Stomach (tissue), 4 donors: ENCODE measurements at regions not wholly inside any gene's neighbourhood (a gene's known extent, or its start where the extent isn't known, plus 50 kb on each side); places are given as distances from the start of the nearest gene placed in this dataset.

Experiments used
- EP300 ChIP-seq: sonication (generic); formaldehyde crosslinking; IDR thresholded peaks from one replicate; pipeline ENCODE4 v1.6.1; 2017; ENCODE audit warnings: antibody characterized with exemption
- POLR2AphosphoS5 ChIP-seq, 3 donors: sonication (generic); formaldehyde crosslinking; IDR thresholded peaks; one replicate each; pipeline ENCODE4 v1.6.1; 2016; ENCODE audit warnings: antibody characterized with exemption in 3 of 3
- TF ChIP-seq, protein P1 (sequence below), 7 experiments: fragments of 450-650 bp in 4 of 7; fragments of 200-600 bp in 3 of 7; sonication (generic) in 3 of 7; IDR thresholded peaks; one replicate each; pipeline ENCODE4 v1.5.1; 2016 to 2019; ENCODE audit warnings: antibody characterized with exemption in 7 of 7, control low read depth in 2 of 7, mild to moderate bottlenecking in 1 of 7

DNA sequence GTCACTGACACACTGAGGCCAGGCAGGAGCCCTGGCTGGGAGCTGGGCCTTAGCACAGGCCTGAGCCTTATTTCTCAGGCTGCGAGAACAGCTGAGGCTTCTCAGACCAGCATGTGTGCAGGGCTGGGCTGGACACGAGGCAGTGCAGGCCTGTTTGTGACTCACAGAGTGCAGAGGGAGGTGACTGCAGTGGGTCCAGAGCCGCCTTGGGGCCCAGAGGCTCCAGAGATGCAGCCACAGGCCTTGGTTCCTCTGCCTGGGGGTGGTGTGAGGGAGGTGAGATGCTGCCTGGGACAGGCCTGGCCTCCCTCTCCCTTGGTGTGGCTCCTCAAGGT lies 61.2 kb upstream of the ETV3 start:
- TF ChIP-seq POLR2AphosphoS5 (IDR thresholded peaks at IDR 0.05), result no peak
- TF ChIP-seq, protein P1, sequence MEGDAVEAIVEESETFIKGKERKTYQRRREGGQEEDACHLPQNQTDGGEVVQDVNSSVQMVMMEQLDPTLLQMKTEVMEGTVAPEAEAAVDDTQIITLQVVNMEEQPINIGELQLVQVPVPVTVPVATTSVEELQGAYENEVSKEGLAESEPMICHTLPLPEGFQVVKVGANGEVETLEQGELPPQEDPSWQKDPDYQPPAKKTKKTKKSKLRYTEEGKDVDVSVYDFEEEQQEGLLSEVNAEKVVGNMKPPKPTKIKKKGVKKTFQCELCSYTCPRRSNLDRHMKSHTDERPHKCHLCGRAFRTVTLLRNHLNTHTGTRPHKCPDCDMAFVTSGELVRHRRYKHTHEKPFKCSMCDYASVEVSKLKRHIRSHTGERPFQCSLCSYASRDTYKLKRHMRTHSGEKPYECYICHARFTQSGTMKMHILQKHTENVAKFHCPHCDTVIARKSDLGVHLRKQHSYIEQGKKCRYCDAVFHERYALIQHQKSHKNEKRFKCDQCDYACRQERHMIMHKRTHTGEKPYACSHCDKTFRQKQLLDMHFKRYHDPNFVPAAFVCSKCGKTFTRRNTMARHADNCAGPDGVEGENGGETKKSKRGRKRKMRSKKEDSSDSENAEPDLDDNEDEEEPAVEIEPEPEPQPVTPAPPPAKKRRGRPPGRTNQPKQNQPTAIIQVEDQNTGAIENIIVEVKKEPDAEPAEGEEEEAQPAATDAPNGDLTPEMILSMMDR (IDR thresholded peaks at IDR 0.05), result no peak
- TF ChIP-seq EP300, result no peak
